ENCODE measurements at regions not wholly inside any gene's neighbourhood (a gene's known extent, or its start where the extent isn't known, plus 50 kb on each side); places are given as distances from the start of the nearest gene placed in this dataset.

GRCh38 chr9:80012557-80013330 lies 441.0 kb downstream of the TLE4 start:
- no peak for DNase-seq

- DNase-seq: no peak
These were observed 437.4 kb downstream of the TLE4 start for GRCh38 chr9:80009204-80009603.

- DNase-seq: no peak
These were observed 432.9 kb downstream of the TLE4 start for GRCh38 chr9:80004714-80005113.

- no peak for DNase-seq
These were observed 418.8 kb downstream of the TLE4 start for GRCh38 chr9:79990536-79990935.

- no peak for DNase-seq
These were observed 417.3 kb downstream of the TLE4 start for GRCh38 chr9:79989079-79989478.

- no peak for DNase-seq
These were observed 416.4 kb downstream of the TLE4 start for GRCh38 chr9:79988126-79988525.

GRCh38 chr9:79986437-79986836 lies 414.7 kb downstream of the TLE4 start:
- DNase-seq: no peak

GRCh38 chr9:79985772-79986171 lies 414.0 kb downstream of the TLE4 start:
- DNase-seq: no peak

- DNase-seq: no peak
These were observed 413.5 kb downstream of the TLE4 start for GRCh38 chr9:79985264-79985663.

GRCh38 chr9:79984429-79985067 lies 412.8 kb downstream of the TLE4 start:
- DNase-seq: peak; percentile 45

- no peak for DNase-seq
These were observed 408.7 kb downstream of the TLE4 start for GRCh38 chr9:79980432-79980831.

GRCh38 chr9:79977510-79978197 lies 405.9 kb downstream of the TLE4 start:
- no peak for DNase-seq

GRCh38 chr9:79977074-79977435 lies 405.3 kb downstream of the TLE4 start:
- no peak for DNase-seq

- DNase-seq: peak; percentile 96
These were observed 404.7 kb downstream of the TLE4 start for GRCh38 chr9:79976257-79977073.

GRCh38 chr9:79975621-79976256 lies 404.0 kb downstream of the TLE4 start:
- DNase-seq: no peak

- peak; percentile 17 for DNase-seq
These were observed 403.1 kb downstream of the TLE4 start for GRCh38 chr9:79974806-79975422.

- DNase-seq: no peak
These were observed 401.9 kb downstream of the TLE4 start for GRCh38 chr9:79973627-79974026.

- DNase-seq: no peak
These were observed 398.3 kb downstream of the TLE4 start for GRCh38 chr9:79970146-79970425.

GRCh38 chr9:79969393-79970145 lies 397.8 kb downstream of the TLE4 start:
- peak; percentile 7 for DNase-seq

- DNase-seq: no peak
These were observed 396.8 kb downstream of the TLE4 start for GRCh38 chr9:79968533-79968932.

GRCh38 chr9:79962836-79963235 lies 391.1 kb downstream of the TLE4 start:
- no peak for DNase-seq

- no peak for DNase-seq
These were observed 390.4 kb downstream of the TLE4 start for GRCh38 chr9:79962150-79962549.
